Common myeloid progenitor, CD34-positive (primary cell): ENCODE measurements at regions not wholly inside any gene's neighbourhood (a gene's known extent, or its start where the extent isn't known, plus 50 kb on each side); places are given as distances from the start of the nearest gene placed in this dataset.
A peak's percentile ranks its signal among the peaks of the same experiment; 100 is the strongest.

ENCODE experiments used
- CTCF ChIA-PET: fragments of 350-600 bp; sonication (Branson Sonifier 250); formaldehyde crosslinking; loops from one replicate; lab custom pipeline; 2021; ENCODE audit warnings: antibody characterized with exemption; lab: Charles Lee
- POLR2A ChIA-PET: fragments of 350-600 bp; sonication (Branson Sonifier 250); formaldehyde crosslinking; loops from one replicate; lab custom pipeline; 2021; ENCODE audit warnings: antibody characterized with exemption; lab: Charles Lee
- DNase-seq, 3 donors: peaks; one replicate each; pipeline versions ENCODE4 v3.0.0 to v3.0.0-alpha.2; 2013
- H3K27ac ChIP-seq, 2 experiments: 1 replicate in 1 of 2; 2 replicates in 1 of 2; pipeline ENCODE4 v1.7.0; 2013; ENCODE audit warnings: inconsistent platforms in 2 of 2, low read length in 2 of 2, mild to moderate bottlenecking in 2 of 2, low read depth in 1 of 2, moderate library complexity in 1 of 2; ENCODE audit not compliant: severe bottlenecking in 2 of 2, insufficient read depth in 1 of 2, poor library complexity in 1 of 2
- H3K27me3 ChIP-seq, 5 experiments: replicated peaks in 2 of 5; 1 replicate in 3 of 5; 2 replicates in 2 of 5; pipeline versions ENCODE4 v1.6.1 to v1.7.0; 2013; ENCODE audit warnings: low read length in 4 of 5, mild to moderate bottlenecking in 2 of 5, moderate library complexity in 2 of 5, inconsistent platforms in 1 of 5; ENCODE audit not compliant: insufficient read depth in 5 of 5, control insufficient read depth in 4 of 5
- H3K36me3 ChIP-seq, 4 experiments: 1 replicate in 2 of 4; 2 replicates in 2 of 4; pipeline versions ENCODE4 v1.6.1 to v1.7.0; 2013; ENCODE audit warnings: low read length in 3 of 4, control low read depth in 1 of 4, mild to moderate bottlenecking in 1 of 4; ENCODE audit not compliant: control insufficient read depth in 4 of 4, insufficient read depth in 4 of 4
- H3K4me1 ChIP-seq, 4 experiments: 1 replicate in 3 of 4; 2 replicates in 1 of 4; pipeline versions ENCODE4 v1.6.1 to v1.7.1; 2013; ENCODE audit warnings: low read length in 3 of 4, mild to moderate bottlenecking in 3 of 4, control low read depth in 1 of 4, inconsistent platforms in 1 of 4, moderate library complexity in 1 of 4; ENCODE audit not compliant: control insufficient read depth in 4 of 4, insufficient read depth in 4 of 4; ENCODE audit errors: control extremely low read depth in 1 of 4
- H3K4me3 ChIP-seq, 7 experiments: 1 replicate in 4 of 7; 2 replicates in 3 of 7; pipeline versions ENCODE4 v1.5.1 to v1.7.0; 2013; ENCODE audit warnings: mild to moderate bottlenecking in 7 of 7, low read length in 6 of 7, moderate library complexity in 6 of 7, inconsistent platforms in 2 of 7, low read depth in 2 of 7, control low read depth in 1 of 7; ENCODE audit not compliant: insufficient read depth in 4 of 7, control insufficient read depth in 1 of 7; ENCODE audit errors: extremely low read depth in 1 of 7
- H3K9me3 ChIP-seq, 5 experiments: 1 replicate in 4 of 5; 2 replicates in 1 of 5; pipeline versions ENCODE4 v1.6.1 to v1.7.1; 2013; ENCODE audit warnings: low read length in 4 of 5, mild to moderate bottlenecking in 2 of 5, inconsistent platforms in 1 of 5, low read depth in 1 of 5, moderate library complexity in 1 of 5; ENCODE audit not compliant: control insufficient read depth in 4 of 5, insufficient read depth in 2 of 5; ENCODE audit errors: control extremely low read depth in 1 of 5
- WGBS: methylation state at CpG from one replicate; pipeline ENCODE4 v1.1.5; 2013; ENCODE audit not compliant: insufficient coverage; 5-methylcytosine and 5-hydroxymethylcytosine counted together

- H3K4me1 ChIP-seq: no peaks in the 10 kb centered on the region
- ChIA-PET POLR2A (no interaction called here), CTCF (no interaction called here)
- no peak overlapping the region for H3K27ac ChIP-seq
- DNase-seq: no peak
- no peak overlapping the region for H3K4me3 ChIP-seq
- no peaks in the 10 kb centered on the region for H3K27me3 ChIP-seq
- 96% methylated on average over 3 of the region's 6 CpGs for WGBS
- H3K36me3 ChIP-seq: no peaks in the 10 kb centered on the region
- H3K9me3 ChIP-seq: no peaks in the 10 kb centered on the region
Measured at GRCh38 chr22:34743110-34743751, 322.7 kb upstream of the ISX start.

- DNase-seq: no peak
- Histone ChIP-seq H3K36me3 (no peaks in the 10 kb centered on the region), H3K27ac (no peak overlapping the region), H3K4me1 (peaks cover 0 to 18% (median 7%) of the 10 kb centered on the region in 4 experiments), H3K4me3 (no peak overlapping the region), H3K9me3 (no peaks in the 10 kb centered on the region), H3K27me3 (no peaks in the 10 kb centered on the region)
- ChIA-PET POLR2A (no interaction called here), CTCF (no interaction called here)
- 90% methylated on average over 5 of the region's 8 CpGs for WGBS
Measured at GRCh38 chr22:34760276-34761008, 305.5 kb upstream of the ISX start.

GRCh38 chr22:34761111-34761510, 304.8 kb upstream of the ISX start:
- WGBS: 82% methylated on average over 6 of the region's 6 CpGs
- POLR2A ChIA-PET: no interaction called here
- Histone ChIP-seq H3K36me3 (no peaks in the 10 kb centered on the region), H3K4me3 (no peak overlapping the region), H3K9me3 (no peaks in the 10 kb centered on the region), H3K4me1 (peaks cover 0 to 18% (median 7%) of the 10 kb centered on the region in 4 experiments), H3K27ac (no peak overlapping the region), H3K27me3 (no peaks in the 10 kb centered on the region)
- DNase-seq: no peak
- CTCF ChIA-PET: no interaction called here

- WGBS: 0% methylated on average over 1 of the region's 1 CpG
- peak; percentile 9 to 64 (median 48) for DNase-seq
- ChIA-PET POLR2A (no interaction called here), CTCF (no interaction called here)
- no peak overlapping the region for H3K27ac ChIP-seq
- no peaks in the 10 kb centered on the region for H3K9me3 ChIP-seq
- H3K36me3 ChIP-seq: no peaks in the 10 kb centered on the region
- no peak overlapping the region for H3K4me3 ChIP-seq
- no peaks in the 10 kb centered on the region for H3K27me3 ChIP-seq
- peaks cover 0 to 18% (median 7%) of the 10 kb centered on the region in 4 experiments for H3K4me1 ChIP-seq
Measured at GRCh38 chr22:34763496-34763895, 302.5 kb upstream of the ISX start.

GRCh38 chr22:34765115-34765514, 300.8 kb upstream of the ISX start:
- ChIA-PET POLR2A (no interaction called here), CTCF (interaction anchor here (1.2 kb wide), 1 partner anchor 12 kb away, joined by 4 read pairs; no protein-coding TSS in a partner anchor)
- no peaks in the 10 kb centered on the region for H3K9me3 ChIP-seq
- H3K36me3 ChIP-seq: no peaks in the 10 kb centered on the region
- no peak overlapping the region for H3K27ac ChIP-seq
- DNase-seq: no peak
- no peaks in the 10 kb centered on the region for H3K27me3 ChIP-seq
- WGBS: no CpG with 5 or more reads among the region's 2 CpGs
- H3K4me3 ChIP-seq: no peak overlapping the region
- H3K4me1 ChIP-seq: peaks cover 0 to 18% (median 7%) of the 10 kb centered on the region in 4 experiments

GRCh38 chr22:34769361-34769760, 296.6 kb upstream of the ISX start:
- no peaks in the 10 kb centered on the region for H3K9me3 ChIP-seq
- peaks cover 0 to 1% (median 0%) of the 10 kb centered on the region in 4 experiments for H3K4me1 ChIP-seq
- no peak overlapping the region for H3K4me3 ChIP-seq
- H3K27me3 ChIP-seq: peaks cover 0 to 4% (median 0%) of the 10 kb centered on the region in 5 experiments
- no peak for DNase-seq
- CTCF ChIA-PET: no interaction called here
- WGBS: 72% methylated on average over 3 of the region's 3 CpGs
- POLR2A ChIA-PET: no interaction called here
- no peak overlapping the region for H3K27ac ChIP-seq
- no peaks in the 10 kb centered on the region for H3K36me3 ChIP-seq

- ChIA-PET POLR2A (no interaction called here), CTCF (no interaction called here)
- Histone ChIP-seq H3K27ac (no peak overlapping the region), H3K4me3 (no peak overlapping the region), H3K9me3 (peaks cover 0 to 11% (median 7%) of the 10 kb centered on the region in 5 experiments), H3K36me3 (no peaks in the 10 kb centered on the region), H3K27me3 (no peaks in the 10 kb centered on the region), H3K4me1 (no peaks in the 10 kb centered on the region)
- 93% methylated on average over 3 of the region's 3 CpGs for WGBS
- DNase-seq: no peak
Measured at GRCh38 chr22:34776817-34777216, 289.1 kb upstream of the ISX start.
